ENCODE measurements at regions not wholly inside any gene's neighbourhood (a gene's known extent, or its start where the extent isn't known, plus 50 kb on each side); places are given as distances from the start of the nearest gene placed in this dataset.
"Not testable (repeated sequence)": the region's sequence is repeated elsewhere in the genome, so short reads cannot be mapped to it uniquely, and the experiment has no call there.

DNA sequence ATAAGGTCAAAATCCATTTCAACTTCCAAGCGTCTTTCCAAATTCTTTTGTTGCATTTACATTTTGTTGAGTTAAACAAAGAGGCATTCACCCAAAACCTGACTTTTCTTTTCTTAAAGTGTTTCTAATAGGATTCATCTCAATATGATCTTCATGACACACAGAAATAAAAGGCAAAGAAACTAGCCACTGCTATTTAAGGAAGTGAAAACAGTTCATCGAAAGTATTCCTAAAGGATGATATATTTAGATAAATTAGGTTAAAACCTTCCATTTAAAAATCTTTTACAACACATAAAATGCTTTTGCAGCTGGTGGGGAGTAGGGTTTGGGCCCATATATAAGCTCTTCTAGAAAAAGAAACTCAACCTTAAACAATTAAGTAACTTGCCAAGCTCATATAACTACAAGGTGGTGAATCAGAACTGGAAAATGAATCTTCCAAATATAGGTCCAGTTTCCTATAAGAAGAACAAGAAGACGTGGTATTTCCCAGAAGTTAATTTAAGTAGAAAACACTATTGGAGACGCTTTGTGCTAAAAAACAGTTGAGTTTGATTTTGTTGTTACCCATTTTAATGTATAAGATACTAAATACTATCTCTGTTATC is 336.0 kb upstream of the HNRNPA3 start:
- peaks cover 8% of the 10 kb centered on the region for H3K27me3 Mint-ChIP-seq (ENCODE audit: insufficient read depth, unreplicated experiment)
- intact Hi-C loops (cut with micrococcal nuclease; ENCODE audit: unreplicated experiment): no loop called here
- TF ChIP-seq, protein P1, sequence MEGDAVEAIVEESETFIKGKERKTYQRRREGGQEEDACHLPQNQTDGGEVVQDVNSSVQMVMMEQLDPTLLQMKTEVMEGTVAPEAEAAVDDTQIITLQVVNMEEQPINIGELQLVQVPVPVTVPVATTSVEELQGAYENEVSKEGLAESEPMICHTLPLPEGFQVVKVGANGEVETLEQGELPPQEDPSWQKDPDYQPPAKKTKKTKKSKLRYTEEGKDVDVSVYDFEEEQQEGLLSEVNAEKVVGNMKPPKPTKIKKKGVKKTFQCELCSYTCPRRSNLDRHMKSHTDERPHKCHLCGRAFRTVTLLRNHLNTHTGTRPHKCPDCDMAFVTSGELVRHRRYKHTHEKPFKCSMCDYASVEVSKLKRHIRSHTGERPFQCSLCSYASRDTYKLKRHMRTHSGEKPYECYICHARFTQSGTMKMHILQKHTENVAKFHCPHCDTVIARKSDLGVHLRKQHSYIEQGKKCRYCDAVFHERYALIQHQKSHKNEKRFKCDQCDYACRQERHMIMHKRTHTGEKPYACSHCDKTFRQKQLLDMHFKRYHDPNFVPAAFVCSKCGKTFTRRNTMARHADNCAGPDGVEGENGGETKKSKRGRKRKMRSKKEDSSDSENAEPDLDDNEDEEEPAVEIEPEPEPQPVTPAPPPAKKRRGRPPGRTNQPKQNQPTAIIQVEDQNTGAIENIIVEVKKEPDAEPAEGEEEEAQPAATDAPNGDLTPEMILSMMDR (IDR thresholded peaks at IDR 0.05; ENCODE audit: insufficient read depth in 1 of 2, low read depth in 1 of 2, low read length in 1 of 2, severe bottlenecking in 1 of 2, unreplicated experiment in 1 of 2): no peak

DNA sequence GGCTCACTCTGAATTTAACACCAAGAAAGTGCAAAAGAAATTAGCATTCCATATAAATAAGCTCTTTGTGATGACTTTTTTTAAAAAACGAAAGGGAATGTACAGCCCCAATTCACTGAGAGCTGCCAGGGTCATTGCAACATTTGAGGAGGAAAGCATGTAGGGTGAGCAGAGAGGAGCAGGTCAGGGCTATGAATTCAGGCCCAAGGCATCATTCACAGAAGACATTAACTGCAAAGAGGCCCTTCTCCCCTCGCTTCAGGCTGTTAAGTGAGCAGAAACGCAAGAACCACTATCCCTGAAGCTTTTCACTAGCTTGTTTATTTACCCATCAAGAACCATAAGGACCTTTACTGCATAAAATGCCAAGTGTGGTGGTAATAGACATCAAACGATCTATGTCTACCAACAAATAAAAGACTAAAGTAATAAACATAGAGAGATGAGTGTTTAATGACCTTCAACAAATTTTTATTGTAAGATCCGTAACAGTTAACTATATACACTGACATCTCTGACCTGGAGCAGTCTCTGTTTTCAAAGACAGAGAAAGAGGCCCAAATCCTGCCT is 333.1 kb upstream of the HNRNPA3 start:
- intact Hi-C loops (cut with micrococcal nuclease; ENCODE audit: unreplicated experiment): no loop called here
- POLR2A ChIA-PET: no interaction called here
- no peaks in the 10 kb centered on the region for H3K36me3 ChIP-seq (ENCODE audit: control insufficient read depth, insufficient read depth, low read length)
- CTCF ChIA-PET: no interaction called here
- no peaks in the 10 kb centered on the region for H3K4me1 Mint-ChIP-seq (ENCODE audit: low read depth, unreplicated experiment)
- no peak overlapping the region for H3K27ac Mint-ChIP-seq (ENCODE audit: unreplicated experiment)
- H3K27me3 ChIP-seq (replicated peaks; ENCODE audit: control insufficient read depth, insufficient read depth, low read length): no peaks in the 10 kb centered on the region
- DNase-seq: no peak
- no peaks in the 10 kb centered on the region for H3K36me3 Mint-ChIP-seq (ENCODE audit: insufficient read depth, unreplicated experiment)
- H3K4me3 ChIP-seq (ENCODE audit: low read depth, low read length): no peak overlapping the region
- no TSS peak for BruUV-seq (replicated peaks)
- peaks cover 8% of the 10 kb centered on the region for H3K27me3 Mint-ChIP-seq (ENCODE audit: insufficient read depth, unreplicated experiment)
- TF ChIP-seq, protein P1 (IDR thresholded peaks at IDR 0.05; ENCODE audit: insufficient read depth in 1 of 2, low read depth in 1 of 2, low read length in 1 of 2, severe bottlenecking in 1 of 2, unreplicated experiment in 1 of 2): no peak
- no peaks in the 10 kb centered on the region for H3K9me3 ChIP-seq
- H3K4me3 Mint-ChIP-seq (ENCODE audit: unreplicated experiment): no peak overlapping the region
- H3K4me1 ChIP-seq: no peaks in the 10 kb centered on the region
- H3K9me3 Mint-ChIP-seq (ENCODE audit: unreplicated experiment): no peaks in the 10 kb centered on the region

More for the DNA sequence above, 336.0 kb upstream of the HNRNPA3 start:
- peaks cover 12% of the 10 kb centered on the region for H3K9me3 Mint-ChIP-seq (ENCODE audit: unreplicated experiment)
- H3K27ac Mint-ChIP-seq (ENCODE audit: unreplicated experiment): no peak overlapping the region
- H3K4me3 Mint-ChIP-seq (ENCODE audit: unreplicated experiment): no peak overlapping the region
- Histone ChIP-seq H3K9me3 (peaks cover 4% of the 10 kb centered on the region), H3K4me3 (ENCODE audit: low read depth, low read length) (no peak overlapping the region), H3K36me3 (ENCODE audit: control insufficient read depth, insufficient read depth, low read length) (no peaks in the 10 kb centered on the region), H3K27me3 (replicated peaks; ENCODE audit: control insufficient read depth, insufficient read depth, low read length) (no peaks in the 10 kb centered on the region), H3K4me1 (no peaks in the 10 kb centered on the region)
- no peak for DNase-seq
- no peaks in the 10 kb centered on the region for H3K36me3 Mint-ChIP-seq (ENCODE audit: insufficient read depth, unreplicated experiment)
- ChIA-PET POLR2A (no interaction called here), CTCF (no interaction called here)
- no peaks in the 10 kb centered on the region for H3K4me1 Mint-ChIP-seq (ENCODE audit: low read depth, unreplicated experiment)
- BruUV-seq (replicated peaks): no TSS peak

DNA sequence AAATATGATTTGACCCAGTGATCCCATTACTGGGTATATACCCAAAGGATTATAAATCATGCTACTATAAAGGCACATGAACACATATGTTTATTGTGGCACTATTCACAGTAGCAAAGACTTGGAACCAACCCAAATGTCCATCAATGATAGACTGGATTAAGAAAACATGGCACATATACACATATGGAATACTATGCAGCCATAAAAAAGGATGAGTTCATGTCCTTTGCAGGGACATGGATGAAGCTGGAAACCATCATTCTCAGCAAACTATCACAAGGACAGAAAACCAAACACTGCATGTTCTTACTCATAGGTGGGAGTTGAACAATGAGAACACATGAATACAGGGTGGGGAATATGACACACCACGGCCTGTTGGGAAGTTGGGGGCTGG is 330.5 kb upstream of the HNRNPA3 start:
- H3K27me3 ChIP-seq (replicated peaks; ENCODE audit: control insufficient read depth, insufficient read depth, low read length); intact Hi-C loops (cut with micrococcal nuclease; ENCODE audit: unreplicated experiment); H3K27me3 Mint-ChIP-seq (ENCODE audit: insufficient read depth, unreplicated experiment); POLR2A ChIA-PET; H3K4me3 ChIP-seq (ENCODE audit: low read depth, low read length); H3K4me3 Mint-ChIP-seq (ENCODE audit: unreplicated experiment); DNase-seq; H3K36me3 ChIP-seq (ENCODE audit: control insufficient read depth, insufficient read depth, low read length); H3K27ac Mint-ChIP-seq (ENCODE audit: unreplicated experiment); H3K36me3 Mint-ChIP-seq (ENCODE audit: insufficient read depth, unreplicated experiment); H3K4me1 Mint-ChIP-seq (ENCODE audit: low read depth, unreplicated experiment); CTCF ChIA-PET; H3K4me1 ChIP-seq; H3K9me3 Mint-ChIP-seq (ENCODE audit: unreplicated experiment); BruUV-seq (replicated peaks); H3K9me3 ChIP-seq: not testable (repeated sequence)

All from Caco-2 (cell line).